ENCODE measurements at regions not wholly inside any gene's neighbourhood (a gene's known extent, or its start where the extent isn't known, plus 50 kb on each side); places are given as distances from the start of the nearest gene placed in this dataset.

- Histone ChIP-seq H3K27me3 (no peaks in the 10 kb centered on the region), H3K4me3 (no peak overlapping the region), H3K27ac (no peak overlapping the region), H3K4me1 (replicated peaks in 1 of 2) (no peaks in the 10 kb centered on the region), H3K36me3 (replicated peaks in 1 of 2) (no peaks in the 10 kb centered on the region), H3K9me3 (replicated peaks in 1 of 3) (no peaks in the 10 kb centered on the region)
- DNase-seq: no peak
- no peak for TF ChIP-seq POLR2A (IDR thresholded peaks at IDR 0.05)
- no peak for TF ChIP-seq CTCF (IDR thresholded peaks at IDR 0.05)
- 49 to 59% (median 56%) methylated on average over 3 of the region's 3 CpGs for WGBS, 4 donors
- intact Hi-C loops (cut with DNase I): no loop called here
These were observed 473.6 kb upstream of the ASIC2 start for GRCh38 chr17:33766721-33767120.

GRCh38 chr17:33769066-33769465 lies 476.0 kb upstream of the ASIC2 start:
- TF ChIP-seq POLR2A (IDR thresholded peaks at IDR 0.05) (no peak), CTCF (IDR thresholded peaks at IDR 0.05) (no peak)
- H3K4me3 ChIP-seq: no peak overlapping the region
- no peaks in the 10 kb centered on the region for H3K27me3 ChIP-seq
- no peaks in the 10 kb centered on the region for H3K36me3 ChIP-seq (replicated peaks in 1 of 2)
- no peaks in the 10 kb centered on the region for H3K9me3 ChIP-seq (replicated peaks in 1 of 3)
- intact Hi-C loops (cut with DNase I): no loop called here
- no peaks in the 10 kb centered on the region for H3K4me1 ChIP-seq (replicated peaks in 1 of 2)
- DNase-seq: no peak
- no peak overlapping the region for H3K27ac ChIP-seq
- 68 to 84% (median 78%) methylated on average over 4 of the region's 4 CpGs for WGBS, 4 donors

GRCh38 chr17:33776304-33776703 lies 478.8 kb upstream of the CCL2 start:
- no peak overlapping the region for H3K27ac ChIP-seq
- TF ChIP-seq CTCF (IDR thresholded peaks at IDR 0.05) (no peak), POLR2A (IDR thresholded peaks at IDR 0.05) (no peak)
- no peak for DNase-seq
- H3K36me3 ChIP-seq (replicated peaks in 1 of 2): no peaks in the 10 kb centered on the region
- 70 to 73% (median 72%) methylated on average over 3 to 4 of the region's 4 CpGs for WGBS, 4 donors
- intact Hi-C loops (cut with DNase I): loop anchor here in 1 of 2 donors (10.0 kb wide), 1 partner anchor 388 kb away; no protein-coding TSS in a partner anchor
- no peaks in the 10 kb centered on the region for H3K9me3 ChIP-seq (replicated peaks in 1 of 3)
- H3K27me3 ChIP-seq: no peaks in the 10 kb centered on the region
- H3K4me3 ChIP-seq: no peak overlapping the region
- no peaks in the 10 kb centered on the region for H3K4me1 ChIP-seq (replicated peaks in 1 of 2)

- Histone ChIP-seq H3K36me3 (replicated peaks in 1 of 2) (no peaks in the 10 kb centered on the region), H3K27ac (no peak overlapping the region), H3K4me3 (no peak overlapping the region), H3K9me3 (replicated peaks in 1 of 3) (no peaks in the 10 kb centered on the region), H3K27me3 (no peaks in the 10 kb centered on the region), H3K4me1 (replicated peaks in 1 of 2) (no peaks in the 10 kb centered on the region)
- intact Hi-C loops (cut with DNase I): loop anchor here in 1 of 2 donors (10.0 kb wide), 1 partner anchor 388 kb away; no protein-coding TSS in a partner anchor
- DNase-seq: no peak
- no peak for TF ChIP-seq CTCF (IDR thresholded peaks at IDR 0.05)
- 85 to 92% (median 85%) methylated on average over 9 of the region's 9 CpGs for WGBS, 4 donors
These were observed 478.2 kb upstream of the CCL2 start for GRCh38 chr17:33776903-33777302.
